Fibroblast of skin of abdomen (primary cell): ENCODE measurements at regions not wholly inside any gene's neighbourhood (a gene's known extent, or its start where the extent isn't known, plus 50 kb on each side); places are given as distances from the start of the nearest gene placed in this dataset.
"Not testable (repeated sequence)": the region's sequence is repeated elsewhere in the genome, so short reads cannot be mapped to it uniquely, and the experiment has no call there.

ENCODE experiments used
- DNase-seq: peaks from one replicate; pipeline ENCODE4 v3.0.0-alpha.2; 2013

DNA sequence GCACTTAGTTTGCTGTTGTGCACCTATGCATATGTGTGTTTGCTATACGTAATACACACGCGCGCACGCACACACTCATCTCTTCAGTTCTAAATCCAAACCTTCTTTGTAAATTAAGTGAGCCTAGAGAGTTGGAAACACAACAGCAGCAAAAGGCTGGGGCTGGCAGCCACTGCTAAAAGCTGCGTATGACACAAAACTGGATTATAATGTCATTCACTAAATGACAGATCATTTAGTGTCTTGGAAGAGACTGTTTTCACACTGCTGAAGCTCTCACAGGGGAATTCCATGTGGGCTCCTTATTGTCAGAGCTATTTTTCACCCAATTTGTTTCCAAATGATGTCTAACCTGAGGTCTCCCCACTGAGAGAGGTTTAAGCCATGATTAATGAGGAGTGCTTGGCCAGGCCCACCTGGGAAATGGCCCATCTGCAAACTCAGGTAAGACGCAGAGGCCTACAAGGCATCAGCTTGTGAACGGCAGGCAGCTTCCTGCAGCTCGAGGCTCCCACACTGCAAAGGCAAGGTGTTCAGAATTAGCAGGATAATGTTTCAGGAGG lies 94.2 kb downstream of the OLIG3 start:
- DNase-seq = no peak

DNA sequence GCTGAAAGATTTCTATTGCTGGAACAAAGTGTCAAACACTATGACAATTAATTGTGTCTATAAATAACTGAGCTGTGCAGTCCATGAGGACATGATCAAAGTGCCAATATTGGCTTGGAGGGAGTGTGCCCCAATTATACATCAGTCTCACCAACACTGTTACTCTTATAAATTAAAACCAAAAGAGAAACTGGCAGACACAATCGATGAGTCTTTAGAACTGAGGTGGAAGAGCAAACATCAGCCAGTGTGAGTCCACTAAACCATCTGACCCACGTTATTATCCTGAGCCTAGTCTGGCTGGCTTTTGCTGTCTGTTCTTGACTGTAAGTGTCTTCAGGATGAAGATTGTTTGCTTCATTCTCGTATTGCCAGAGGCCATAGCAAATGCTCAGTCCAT lies 98.9 kb downstream of the OLIG3 start:
- no peak for DNase-seq

DNA sequence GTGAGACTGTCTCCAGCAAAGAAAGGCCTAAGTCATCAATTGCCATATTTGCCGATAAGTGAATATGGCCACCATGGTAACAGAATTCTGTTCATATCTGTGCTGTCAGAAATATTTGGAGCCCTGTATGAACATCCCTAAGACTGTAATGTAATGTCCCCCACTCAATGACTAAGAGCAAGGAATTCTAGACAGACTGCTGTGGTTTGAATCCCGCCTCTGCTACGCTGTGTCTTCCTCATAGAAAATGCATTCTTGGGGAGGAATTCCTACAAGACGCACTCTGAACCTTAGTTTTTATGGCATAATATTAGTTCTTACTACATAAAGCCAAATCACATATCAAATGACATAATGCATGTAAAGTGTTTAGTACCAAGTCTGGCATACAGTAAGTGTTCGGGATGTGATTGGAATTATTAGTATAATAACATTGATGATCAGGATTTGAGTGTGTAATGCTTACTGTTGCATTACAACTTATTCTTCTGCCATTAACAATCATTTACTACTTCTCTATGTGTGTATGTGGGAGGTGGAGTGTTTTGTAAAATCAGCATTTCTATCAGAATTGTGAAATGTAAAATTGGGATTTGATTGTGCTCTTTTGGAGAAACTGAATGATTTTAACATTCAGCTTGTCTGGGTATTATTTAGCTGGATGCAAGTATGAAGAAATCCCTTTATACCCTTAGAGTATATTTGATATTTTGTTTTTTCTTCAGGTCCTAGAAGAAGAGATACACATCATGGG lies 103.0 kb downstream of the OLIG3 start:
- DNase-seq = no peak

DNA sequence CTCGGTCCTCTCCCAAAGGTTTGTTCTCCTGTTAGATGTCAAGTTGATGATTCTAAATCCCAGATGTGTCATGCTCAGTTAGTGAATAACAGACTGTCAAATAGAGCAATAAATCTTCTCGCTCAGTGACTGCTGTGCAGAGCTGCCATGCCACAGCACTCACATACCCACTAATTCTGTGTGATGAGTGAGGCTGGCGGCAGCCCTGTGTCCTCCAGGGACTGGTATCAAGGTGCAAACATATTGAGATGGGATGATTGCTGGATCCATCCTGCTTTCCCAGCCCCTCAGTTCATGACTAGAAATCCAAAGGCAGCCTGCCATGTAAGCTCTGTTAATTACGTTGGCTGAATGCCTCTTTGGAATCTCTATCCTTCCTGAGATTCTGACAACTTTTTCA lies 103.9 kb downstream of the OLIG3 start:
- no peak for DNase-seq

DNA sequence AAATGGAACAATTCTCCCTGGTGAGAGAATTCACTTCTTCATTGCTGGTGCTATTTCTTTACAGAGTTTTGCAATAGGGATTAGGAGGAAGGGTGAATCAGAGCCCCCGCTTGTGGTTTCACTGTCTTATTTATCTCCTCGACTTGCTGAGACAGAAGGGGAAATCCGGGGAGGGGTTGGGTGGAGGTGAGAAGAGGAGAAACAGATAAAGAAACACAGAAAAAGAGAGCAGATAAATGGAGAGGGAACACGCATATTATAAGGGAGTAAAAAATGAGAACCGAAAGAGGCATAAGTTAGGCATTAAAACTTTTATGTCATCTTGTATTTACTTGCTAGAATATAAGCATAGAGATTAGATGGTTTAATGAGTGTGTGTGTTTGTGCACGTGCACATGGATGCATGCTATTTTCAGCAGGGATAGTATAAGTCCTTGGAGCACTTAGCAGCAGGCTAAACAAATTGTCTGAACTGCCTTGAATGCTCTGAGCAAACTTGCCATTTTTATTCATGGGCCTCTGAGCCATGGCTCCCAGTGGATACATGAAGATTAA lies 105.0 kb downstream of the OLIG3 start:
- DNase-seq = no peak

DNA sequence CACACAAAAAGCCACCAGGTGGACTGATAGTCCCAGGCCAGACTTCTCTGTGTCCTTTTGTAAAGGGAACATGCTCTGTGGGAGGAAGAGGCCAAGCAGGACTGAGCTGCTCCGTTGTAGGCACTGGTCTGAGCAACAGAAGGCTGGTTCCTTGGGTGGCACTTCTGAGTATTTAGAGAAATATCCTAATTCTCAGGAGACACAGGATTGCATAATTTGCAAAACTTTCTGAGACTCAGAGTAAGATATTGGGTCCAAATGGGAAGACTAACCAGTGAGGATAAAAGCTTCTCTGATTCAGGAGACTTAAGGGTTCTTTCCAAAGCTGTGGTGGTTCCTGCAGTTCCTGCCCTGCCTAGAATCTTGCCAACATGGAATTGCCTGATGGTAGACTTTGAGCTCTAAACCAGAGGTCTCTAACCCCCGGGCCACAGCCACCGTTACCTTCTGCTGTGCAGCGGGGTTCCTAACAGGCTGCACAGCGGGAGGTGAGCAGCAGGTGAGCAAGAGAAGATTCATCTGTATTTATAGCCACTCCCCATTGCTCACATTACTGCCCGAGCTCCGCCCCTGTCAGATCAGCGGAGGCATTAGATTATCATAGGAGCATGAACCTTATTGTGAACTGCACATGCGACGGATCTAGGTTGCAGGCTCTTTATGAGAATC lies 107.0 kb downstream of the OLIG3 start:
- no peak for DNase-seq

DNA sequence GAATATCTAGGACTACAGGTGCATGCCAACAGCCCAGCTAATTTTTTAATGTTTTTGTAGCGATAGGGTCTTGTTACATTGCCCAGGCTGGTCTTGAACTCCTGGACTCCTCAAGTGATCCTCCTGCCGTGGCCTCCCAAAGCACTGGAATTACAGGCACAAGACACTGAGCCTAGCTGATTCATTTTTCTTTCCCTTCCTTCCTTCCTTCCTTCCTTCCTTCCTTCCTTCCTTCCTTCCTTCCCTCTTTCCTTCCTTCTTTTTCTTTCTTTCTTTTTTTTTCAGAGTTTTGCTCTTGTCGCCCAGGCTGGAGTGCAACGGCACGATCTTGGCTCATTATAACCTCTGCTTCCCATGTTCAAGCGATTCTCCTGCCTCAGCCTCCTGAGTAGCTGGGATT lies 110.9 kb downstream of the OLIG3 start:
- DNase-seq = not testable (repeated sequence)

DNA sequence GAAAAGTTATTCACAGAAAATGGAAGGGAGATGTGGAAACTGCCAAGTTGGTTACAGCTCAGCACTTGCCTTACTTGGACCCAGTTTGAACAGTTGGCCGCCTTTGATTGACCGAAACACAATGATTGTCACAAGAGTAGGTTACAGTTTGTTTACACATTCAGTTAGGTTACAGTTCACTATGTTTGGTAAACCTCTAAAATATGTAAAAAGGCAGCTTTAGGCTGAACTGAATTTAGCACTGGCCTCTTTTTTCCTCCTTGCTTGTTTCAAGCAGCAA lies 116.2 kb downstream of the OLIG3 start:
- DNase-seq = no peak

DNA sequence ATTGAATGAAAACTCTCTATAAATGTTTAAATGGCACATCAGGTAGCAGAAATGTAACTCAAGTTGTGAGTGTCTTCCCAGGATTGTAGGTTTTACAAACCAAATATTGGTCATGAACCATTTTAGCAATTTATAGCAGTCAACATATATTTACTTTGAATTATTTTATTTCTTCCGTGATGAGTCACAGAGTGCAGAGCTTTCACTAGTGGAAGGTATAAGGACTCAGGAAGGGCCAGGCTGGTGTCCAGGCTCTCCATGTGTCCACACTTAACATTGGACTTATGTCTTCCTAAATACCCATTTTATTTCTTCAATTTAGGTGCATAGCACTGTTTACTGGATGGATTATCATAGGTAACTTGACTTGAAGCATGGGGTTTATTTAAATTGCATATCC lies 120.9 kb downstream of the OLIG3 start:
- no peak for DNase-seq

DNA sequence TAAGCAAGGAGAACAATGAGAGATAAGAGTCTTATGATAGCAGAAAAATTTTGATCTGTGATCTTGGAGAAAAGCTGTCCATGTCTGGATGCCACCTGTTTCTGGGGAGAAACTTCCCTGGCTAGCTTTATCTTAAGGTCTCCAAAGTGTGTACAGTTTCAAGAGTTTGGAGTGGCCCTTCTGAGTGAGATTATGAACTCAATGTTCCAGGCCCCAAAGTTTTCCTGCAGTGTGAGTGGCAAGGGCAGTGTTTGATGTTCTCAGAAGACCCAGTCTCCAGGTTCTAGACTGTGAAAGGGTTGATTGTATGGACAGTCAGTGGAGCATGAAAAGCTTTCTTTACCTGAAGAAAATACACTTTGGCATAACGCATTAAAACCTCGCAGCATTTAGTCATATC lies 121.7 kb downstream of the OLIG3 start:
- no peak for DNase-seq

DNA sequence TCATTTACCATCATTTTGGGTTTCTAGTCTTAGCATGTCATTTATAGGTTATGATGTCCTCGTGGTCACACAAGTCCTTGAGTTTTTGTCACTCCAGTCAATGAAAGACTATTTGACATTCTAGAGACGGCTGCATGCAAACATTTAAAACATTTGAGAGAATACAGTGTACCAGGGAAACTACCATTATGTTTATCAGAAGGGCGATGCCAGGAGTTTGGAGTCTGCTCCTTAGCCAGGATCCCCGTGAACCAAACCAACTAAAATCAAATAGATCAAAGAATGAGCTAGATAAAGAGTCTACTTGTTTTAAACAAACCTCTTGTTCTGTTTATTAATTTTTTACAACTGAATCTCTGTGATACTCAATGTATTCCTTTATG lies 122.6 kb downstream of the OLIG3 start:
- no peak for DNase-seq

DNA sequence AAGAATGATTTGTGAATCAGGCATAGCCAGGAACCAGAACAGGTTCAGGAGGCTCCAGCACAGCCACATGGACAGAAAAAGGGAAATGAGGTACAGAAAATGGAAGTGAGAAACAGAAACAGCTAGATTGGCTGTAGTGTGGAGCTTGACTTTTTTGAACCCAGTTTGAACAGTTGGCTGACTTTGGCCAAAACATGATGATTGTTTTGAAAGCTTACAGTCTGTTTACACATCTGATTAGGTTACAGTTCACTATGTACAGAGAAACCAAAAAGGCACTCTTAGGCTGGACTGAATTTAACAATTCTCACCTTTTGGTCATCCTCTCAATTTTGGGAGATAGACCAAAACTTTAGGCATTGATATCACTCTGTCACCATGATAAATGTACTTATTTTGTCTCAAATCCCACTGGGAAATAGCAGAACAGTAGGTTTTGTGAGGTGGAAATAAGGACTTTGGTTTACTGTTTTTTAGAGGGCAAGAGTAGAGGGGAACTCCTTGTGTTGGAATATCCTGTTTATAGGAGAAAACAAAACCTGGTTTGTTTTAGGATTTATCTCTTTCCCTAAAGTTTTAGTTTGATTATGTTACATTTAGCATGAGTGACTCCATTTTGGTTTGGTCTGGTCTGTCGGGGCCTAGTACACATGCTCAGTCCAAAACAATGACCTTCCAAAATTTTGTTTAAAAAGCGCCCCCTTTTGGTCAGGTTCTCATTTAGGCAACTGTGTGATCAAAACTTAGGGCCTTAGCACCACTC lies 123.1 kb downstream of the OLIG3 start:
- DNase-seq = no peak

DNA sequence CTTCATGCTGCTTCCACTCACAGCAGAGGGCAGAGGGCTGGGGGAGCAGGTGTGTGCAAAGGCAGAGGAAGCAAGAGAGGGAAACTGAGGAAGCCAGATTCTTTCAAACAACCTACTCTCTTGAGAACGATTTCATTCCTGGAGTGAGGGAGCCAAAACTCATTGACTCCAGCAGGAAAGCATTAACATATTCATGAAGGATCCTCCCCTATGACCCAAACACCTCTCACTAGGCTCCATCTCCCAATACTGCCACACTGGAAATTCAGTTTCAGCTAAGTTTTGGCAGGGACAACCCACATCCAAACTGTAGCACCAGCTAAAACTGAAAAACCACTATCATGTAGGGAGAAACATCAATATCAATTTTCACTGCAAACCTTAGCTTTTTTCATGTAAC lies 125.1 kb downstream of the OLIG3 start:
- no peak for DNase-seq

DNA sequence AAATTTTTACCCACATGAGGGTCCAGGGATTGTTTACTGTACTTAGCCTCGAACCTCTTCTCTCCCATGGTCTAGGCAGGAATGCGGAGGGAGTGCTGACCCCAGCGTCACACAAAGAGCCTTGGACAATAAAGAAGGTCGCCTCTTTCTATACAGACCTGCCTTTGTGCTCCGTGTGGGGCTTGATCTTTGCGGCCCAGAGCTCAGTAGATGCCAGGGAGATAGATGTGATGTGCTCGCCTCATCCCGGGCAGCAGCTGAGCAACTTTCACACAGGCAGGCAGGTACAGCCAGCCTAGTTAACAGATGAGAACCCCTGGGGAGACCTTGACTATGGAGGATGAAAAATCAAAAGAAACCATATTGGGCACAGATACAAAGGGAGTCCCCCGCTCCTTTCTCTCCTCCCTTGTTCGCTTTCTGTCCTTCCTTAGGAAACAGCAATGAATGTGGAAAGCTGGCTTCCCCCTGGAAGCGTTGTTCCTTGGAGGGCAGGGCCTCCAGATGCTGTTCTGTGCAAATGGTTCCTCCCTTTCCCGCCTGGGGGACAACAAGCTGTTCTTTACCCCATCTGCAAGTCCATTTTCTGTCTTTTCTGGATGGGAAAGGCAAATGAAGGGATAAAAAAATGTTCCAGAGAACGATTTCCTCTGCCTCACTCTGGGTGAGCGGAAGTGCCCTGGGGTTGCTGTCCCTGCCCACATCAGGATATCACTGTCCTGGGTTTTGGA lies 128.3 kb downstream of the OLIG3 start:
- DNase-seq = no peak

DNA sequence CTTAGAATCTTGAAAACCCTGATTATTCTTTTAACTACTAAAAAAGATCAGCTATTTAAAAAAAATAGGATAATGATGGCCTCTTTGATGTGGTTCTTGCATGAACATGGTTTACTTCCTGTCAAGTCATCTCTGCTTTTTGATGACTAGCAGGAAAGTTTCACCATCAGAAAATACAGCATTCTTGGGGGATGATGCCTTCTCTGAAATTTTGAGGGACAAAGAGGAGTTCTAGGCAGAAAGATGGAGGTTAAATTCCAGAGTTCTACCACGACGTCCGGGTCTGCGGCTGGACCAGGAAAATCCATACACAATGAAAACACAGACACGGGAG lies 130.4 kb downstream of the OLIG3 start:
- peak; percentile 31 for DNase-seq

DNA sequence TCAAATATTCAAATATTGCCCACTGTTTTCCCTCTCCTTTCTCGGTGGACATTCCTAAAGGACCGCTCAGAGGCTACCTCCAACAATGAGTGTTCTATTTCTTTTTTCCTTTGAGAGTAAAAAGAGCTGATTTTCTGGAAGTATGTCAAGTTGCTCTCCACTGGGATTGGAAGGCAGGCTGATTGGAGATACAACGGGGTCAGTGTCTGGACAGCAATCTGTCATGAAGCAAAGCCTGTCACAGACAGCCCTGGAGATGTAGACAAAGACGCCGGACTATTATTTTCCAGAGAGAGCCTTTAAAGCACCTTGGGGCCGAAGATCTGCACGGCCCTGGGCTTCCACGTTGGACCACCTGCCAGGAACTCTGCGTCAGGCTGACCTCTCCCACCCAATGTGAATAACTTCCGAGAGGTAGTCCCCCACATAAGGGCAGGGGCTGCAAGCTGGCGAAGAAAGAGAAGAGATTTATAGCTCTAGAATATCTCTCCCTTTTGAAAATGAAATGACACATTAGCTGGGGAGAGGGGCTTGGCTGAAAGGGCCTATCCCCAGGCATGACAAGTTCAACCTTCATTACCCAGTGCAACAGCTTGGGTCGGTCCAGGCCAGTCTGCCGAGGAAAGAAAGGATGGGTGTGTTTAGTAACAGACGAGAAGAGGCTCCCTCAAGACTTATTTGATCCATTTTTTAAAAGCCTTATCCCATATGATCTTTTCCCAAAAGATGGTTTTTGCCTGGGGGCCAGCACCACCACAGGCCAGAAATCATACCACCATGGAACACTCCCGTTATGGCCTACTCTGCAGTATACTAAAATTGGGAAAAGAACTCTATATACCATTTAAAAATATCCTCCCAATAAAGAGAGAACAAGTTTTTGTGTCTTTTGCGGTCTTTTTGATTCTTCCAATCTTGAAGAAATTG lies 131.1 kb downstream of the OLIG3 start:
- no peak for DNase-seq

DNA sequence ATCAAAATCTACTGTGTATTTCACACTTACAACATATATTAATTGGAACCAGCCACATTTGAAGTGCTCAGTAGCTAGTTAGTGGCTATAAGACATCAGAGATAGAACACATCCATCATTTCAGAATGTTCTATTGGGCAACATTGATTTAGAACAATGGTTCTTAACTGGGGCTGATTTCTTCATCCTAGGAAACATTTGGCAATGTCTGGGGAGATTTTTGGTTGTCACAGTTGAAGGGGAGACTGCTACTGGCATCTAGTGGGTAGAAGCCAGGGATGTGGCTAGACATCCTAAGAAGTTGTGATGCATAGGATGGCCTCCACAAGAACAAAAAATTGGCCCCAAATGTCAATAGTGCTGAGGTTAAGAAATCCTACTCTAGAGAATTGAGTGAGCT lies 132.5 kb downstream of the OLIG3 start:
- no peak for DNase-seq

DNA sequence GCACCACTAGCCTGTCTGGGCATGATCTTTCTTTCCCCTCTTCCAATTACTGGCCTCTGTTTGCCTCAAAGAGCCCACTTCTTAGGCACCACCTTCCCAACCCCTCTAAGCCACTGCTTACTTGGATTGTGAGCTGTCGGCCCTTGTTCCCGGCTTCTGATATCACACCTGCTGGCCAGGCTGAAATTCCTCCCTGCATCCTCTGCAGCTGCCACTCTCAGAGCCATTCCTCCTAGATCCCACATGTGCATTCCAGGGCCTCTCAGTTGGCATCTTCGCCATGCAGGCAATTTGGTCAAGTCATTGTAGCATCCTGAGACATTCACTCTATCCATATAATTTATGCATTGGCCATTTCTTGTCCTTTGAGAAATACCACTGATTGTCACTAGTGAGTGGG lies 135.9 kb downstream of the OLIG3 start:
- DNase-seq = no peak

DNA sequence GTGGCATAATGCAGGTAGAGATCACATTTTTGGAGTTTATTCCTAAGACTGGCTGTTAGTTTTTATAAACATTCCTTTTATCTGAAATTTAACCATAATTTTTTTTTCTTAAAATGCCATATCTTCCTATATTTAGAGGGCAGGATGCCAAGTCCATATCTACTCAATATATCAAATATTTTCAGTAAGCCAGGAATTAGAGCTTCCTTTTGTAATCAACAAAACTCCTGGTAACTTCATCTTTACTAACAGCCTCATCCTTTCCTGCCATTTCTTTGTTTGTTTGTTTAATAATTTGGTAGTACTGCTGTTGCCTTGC lies 136.3 kb downstream of the OLIG3 start:
- DNase-seq = no peak

DNA sequence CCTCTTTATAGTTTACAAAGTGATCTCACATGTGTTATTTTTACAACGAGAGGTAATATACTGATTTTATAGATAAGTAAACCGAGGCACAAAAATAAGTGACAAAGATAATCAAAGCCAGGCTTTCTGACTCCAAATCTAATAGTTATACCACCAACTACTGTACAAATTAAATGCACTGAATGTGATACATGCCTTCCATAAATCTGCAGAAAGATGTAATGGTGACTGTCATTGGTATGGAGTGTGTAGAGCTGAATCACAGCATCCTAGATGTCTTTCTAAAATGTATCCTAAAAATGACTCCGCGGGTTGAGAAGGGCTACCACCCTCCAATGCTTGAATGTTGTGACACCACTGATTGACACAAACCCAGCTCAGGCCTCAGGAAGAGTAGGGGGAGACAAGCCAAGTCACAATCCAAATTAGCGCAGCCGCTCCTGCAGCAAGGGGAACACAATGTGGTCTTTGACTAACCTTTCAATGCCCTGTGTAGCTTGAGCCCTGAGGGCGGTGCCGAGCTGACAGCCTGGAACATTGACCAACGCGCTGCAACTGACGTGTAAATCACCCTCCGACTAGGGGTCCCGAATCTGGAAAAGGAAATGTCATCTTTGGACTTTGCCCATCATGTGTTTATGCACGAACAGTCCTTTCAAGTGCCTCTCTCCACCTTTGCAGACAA lies 136.8 kb downstream of the OLIG3 start:
- DNase-seq = no peak

DNA sequence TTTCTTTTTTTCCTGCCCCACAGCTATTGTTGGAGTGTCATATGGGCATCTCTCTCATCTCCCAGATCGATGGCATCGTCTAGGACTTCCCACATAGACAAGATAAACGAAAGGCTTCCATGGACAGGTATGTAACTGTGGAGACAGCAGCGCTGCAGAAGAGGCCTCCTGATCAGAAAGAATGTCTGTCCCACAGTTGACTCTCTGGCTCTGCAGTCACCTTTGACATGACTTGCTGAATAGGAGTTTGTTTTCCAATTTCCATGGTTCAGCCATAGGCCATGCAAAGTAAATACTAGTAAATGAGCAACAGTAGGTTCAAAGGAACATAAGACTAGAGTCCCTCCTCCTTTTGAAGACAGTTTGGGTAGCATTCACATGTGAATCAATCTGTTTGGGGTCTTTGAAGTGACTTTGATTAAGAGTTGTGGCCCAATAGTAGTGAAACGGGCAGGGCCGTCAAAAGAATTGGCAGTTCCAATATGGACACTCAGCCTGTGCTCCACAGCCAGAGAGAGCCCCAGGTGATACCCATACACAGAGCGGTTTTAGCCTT lies 134.7 kb upstream of the IFNGR1 start:
- DNase-seq = no peak
